ENCODE measurements at regions not wholly inside any gene's neighbourhood (a gene's known extent, or its start where the extent isn't known, plus 50 kb on each side); places are given as distances from the start of the nearest gene placed in this dataset.

- H3K27me3 Mint-ChIP-seq (ENCODE audit: insufficient read depth, low read depth, poor library complexity): no peaks in the 10 kb centered on the region
- Histone ChIP-seq H3K4me1 (ENCODE audit: insufficient read depth) (peaks cover 4% of the 10 kb centered on the region; the same call in 1 of the 2 replicates), H3K9me2 (ENCODE audit: insufficient read depth) (no peaks in the 10 kb centered on the region; the same call in 1 of the 2 replicates), H4K20me1 (replicated peaks; ENCODE audit: insufficient read depth) (no peaks in the 10 kb centered on the region), H2AFZ (no peak overlapping the region), H3K27me3 (ENCODE audit: insufficient read depth) (no peaks in the 10 kb centered on the region), H3K27ac (ENCODE audit: low read depth) (no peak overlapping the region), H3K36me3 (ENCODE audit: insufficient read depth) (no peaks in the 10 kb centered on the region), H3F3A (replicated peaks; ENCODE audit: low read depth) (no peaks in the 10 kb centered on the region), H3K79me2 (replicated peaks; ENCODE audit: insufficient read depth) (no peaks in the 10 kb centered on the region), H3K4me2 (no peak overlapping the region), H3K4me3 (no peak overlapping the region)
- ATAC-seq (no peak), DNase-seq (ENCODE audit: low spot score) (no peak)
- peaks cover 24% of the 10 kb centered on the region for H3K9me3 Mint-ChIP-seq
- TF ChIP-seq EZH2 (IDR thresholded peaks at IDR 0.05; ENCODE audit: low read depth, unreplicated experiment): no peak
- no peak for TF ChIP-seq STAT1 (IDR thresholded peaks at IDR 0.05; ENCODE audit: unreplicated experiment)
- no peak for TF ChIP-seq NANOG (IDR thresholded peaks at IDR 0.05; ENCODE audit: borderline replicate concordance)
- no peak for TF ChIP-seq CTCF (conservative IDR thresholded peaks at IDR 0.05; ENCODE audit: low read depth in 2 of 2)
- TF ChIP-seq REST (IDR thresholded peaks at IDR 0.05; ENCODE audit: unreplicated experiment): no peak
- TF ChIP-seq ZNF114 (CRISPR knock-in tag; IDR thresholded peaks at IDR 0.05): no peak
- no peak for TF ChIP-seq JUNB (IDR thresholded peaks at IDR 0.05; ENCODE audit: unreplicated experiment)
- no peak for TF ChIP-seq ZNF331 (CRISPR knock-in tag; IDR thresholded peaks at IDR 0.05; ENCODE audit: low read depth)
- TF ChIP-seq EZH2phosphoT487 (IDR thresholded peaks at IDR 0.05; ENCODE audit: unreplicated experiment): no peak
- no peak for TF ChIP-seq ZNF462 (CRISPR knock-in tag; IDR thresholded peaks at IDR 0.05)
- no peak for TF ChIP-seq POLR2AphosphoS5 (IDR thresholded peaks at IDR 0.05; ENCODE audit: low read depth)
- TF ChIP-seq ETS1 (IDR thresholded peaks at IDR 0.05): no peak
- no peak for TF ChIP-seq CREB1 (CRISPR knock-in tag; IDR thresholded peaks at IDR 0.05; ENCODE audit: low read depth)
- H3K4me3 Mint-ChIP-seq: no peak overlapping the region
- H3K4me1 Mint-ChIP-seq: peaks cover 6% of the 10 kb centered on the region; the same call in 2 of the 3 replicates
- peak overlapping the region; percentile 46; the same call in 1 of the 2 replicates for H3K27ac Mint-ChIP-seq
- H3K36me3 Mint-ChIP-seq (ENCODE audit: low read depth): peaks cover 16% of the 10 kb centered on the region; the same call in 2 of the 3 replicates
Measured at GRCh38 chr6:50924758-50925157, 106.1 kb downstream of the TFAP2B start.
